ENCODE measurements at regions not wholly inside any gene's neighbourhood (a gene's known extent, or its start where the extent isn't known, plus 50 kb on each side); places are given as distances from the start of the nearest gene placed in this dataset.

DNA sequence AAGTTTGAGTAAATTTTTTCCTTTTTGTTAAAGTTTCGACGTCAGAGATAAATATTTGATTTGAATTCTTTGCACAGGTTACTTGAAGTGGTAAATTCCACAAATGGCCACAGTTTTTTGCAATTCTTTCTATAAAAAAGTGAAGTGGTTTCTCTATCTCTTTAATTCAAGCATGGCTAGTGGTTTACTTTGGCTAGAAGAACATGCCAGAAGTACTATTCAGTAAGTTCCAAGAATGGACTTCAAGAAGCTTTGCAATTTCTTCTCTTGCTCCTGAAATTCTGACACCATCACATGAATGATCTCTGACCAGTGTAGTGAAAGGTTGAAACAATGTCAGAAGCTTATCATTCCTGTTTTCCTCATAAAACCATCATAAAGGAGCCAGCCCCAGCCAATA, 55.7 kb upstream of the RNPC3 start:
- Histone ChIP-seq H4K20me1 (ENCODE audit: insufficient read depth, low read length, poor library complexity, severe bottlenecking) (no peaks in the 10 kb centered on the region), H3K36me3 (ENCODE audit: insufficient read depth, low read length) (no peaks in the 10 kb centered on the region), H3F3A (ENCODE audit: low read depth) (no peaks in the 10 kb centered on the region), H3K27me3 (ENCODE audit: insufficient read depth, low read length, poor library complexity, severe bottlenecking) (no peaks in the 10 kb centered on the region), H3K4me3 (ENCODE audit: low read length, poor library complexity, severe bottlenecking) (no peak overlapping the region), H3K9me3 (ENCODE audit: insufficient read depth, low read depth, low read length) (no peaks in the 10 kb centered on the region), H3K4me2 (ENCODE audit: low read depth, low read length, poor library complexity, severe bottlenecking) (no peak overlapping the region), H3K9me2 (replicated peaks; ENCODE audit: low read depth, low read length) (no peaks in the 10 kb centered on the region), H3K9ac (ENCODE audit: low read depth, low read length, poor library complexity, severe bottlenecking) (no peak overlapping the region), H3K4me1 (ENCODE audit: insufficient read depth, low read length, poor library complexity, severe bottlenecking) (no peaks in the 10 kb centered on the region), H2AFZ (ENCODE audit: low read length) (no peak overlapping the region), H3K79me2 (ENCODE audit: insufficient read depth, low read length) (no peaks in the 10 kb centered on the region)
- TF ChIP-seq, protein P1, sequence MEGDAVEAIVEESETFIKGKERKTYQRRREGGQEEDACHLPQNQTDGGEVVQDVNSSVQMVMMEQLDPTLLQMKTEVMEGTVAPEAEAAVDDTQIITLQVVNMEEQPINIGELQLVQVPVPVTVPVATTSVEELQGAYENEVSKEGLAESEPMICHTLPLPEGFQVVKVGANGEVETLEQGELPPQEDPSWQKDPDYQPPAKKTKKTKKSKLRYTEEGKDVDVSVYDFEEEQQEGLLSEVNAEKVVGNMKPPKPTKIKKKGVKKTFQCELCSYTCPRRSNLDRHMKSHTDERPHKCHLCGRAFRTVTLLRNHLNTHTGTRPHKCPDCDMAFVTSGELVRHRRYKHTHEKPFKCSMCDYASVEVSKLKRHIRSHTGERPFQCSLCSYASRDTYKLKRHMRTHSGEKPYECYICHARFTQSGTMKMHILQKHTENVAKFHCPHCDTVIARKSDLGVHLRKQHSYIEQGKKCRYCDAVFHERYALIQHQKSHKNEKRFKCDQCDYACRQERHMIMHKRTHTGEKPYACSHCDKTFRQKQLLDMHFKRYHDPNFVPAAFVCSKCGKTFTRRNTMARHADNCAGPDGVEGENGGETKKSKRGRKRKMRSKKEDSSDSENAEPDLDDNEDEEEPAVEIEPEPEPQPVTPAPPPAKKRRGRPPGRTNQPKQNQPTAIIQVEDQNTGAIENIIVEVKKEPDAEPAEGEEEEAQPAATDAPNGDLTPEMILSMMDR (conservative IDR thresholded peaks at IDR 0.05; ENCODE audit: low read length), result no peak
- no peak for TF ChIP-seq EZH2phosphoT487 (IDR thresholded peaks at IDR 0.05; ENCODE audit: borderline replicate concordance)

DNA sequence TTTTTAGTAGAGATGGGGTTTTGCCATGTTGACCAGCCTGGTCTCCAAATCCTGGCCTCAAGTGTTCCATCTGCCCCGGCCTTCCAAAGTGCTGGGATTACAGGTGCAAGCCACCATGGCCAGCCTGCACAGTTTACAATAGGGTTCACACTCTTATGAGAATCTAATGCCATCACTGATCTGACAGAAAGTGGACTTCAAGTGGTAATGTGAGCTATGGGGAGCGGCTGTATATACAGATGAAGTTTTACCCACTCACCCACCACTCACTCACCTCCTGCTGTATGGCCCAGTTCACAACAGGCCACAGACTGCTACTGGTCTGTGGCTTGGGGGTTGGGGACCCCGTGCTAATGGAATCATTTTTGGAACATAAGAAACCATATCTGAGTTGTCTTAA, 58.4 kb upstream of the RNPC3 start:
- no peak overlapping the region for H3K9ac ChIP-seq (ENCODE audit: low read depth, low read length, poor library complexity, severe bottlenecking)

DNA sequence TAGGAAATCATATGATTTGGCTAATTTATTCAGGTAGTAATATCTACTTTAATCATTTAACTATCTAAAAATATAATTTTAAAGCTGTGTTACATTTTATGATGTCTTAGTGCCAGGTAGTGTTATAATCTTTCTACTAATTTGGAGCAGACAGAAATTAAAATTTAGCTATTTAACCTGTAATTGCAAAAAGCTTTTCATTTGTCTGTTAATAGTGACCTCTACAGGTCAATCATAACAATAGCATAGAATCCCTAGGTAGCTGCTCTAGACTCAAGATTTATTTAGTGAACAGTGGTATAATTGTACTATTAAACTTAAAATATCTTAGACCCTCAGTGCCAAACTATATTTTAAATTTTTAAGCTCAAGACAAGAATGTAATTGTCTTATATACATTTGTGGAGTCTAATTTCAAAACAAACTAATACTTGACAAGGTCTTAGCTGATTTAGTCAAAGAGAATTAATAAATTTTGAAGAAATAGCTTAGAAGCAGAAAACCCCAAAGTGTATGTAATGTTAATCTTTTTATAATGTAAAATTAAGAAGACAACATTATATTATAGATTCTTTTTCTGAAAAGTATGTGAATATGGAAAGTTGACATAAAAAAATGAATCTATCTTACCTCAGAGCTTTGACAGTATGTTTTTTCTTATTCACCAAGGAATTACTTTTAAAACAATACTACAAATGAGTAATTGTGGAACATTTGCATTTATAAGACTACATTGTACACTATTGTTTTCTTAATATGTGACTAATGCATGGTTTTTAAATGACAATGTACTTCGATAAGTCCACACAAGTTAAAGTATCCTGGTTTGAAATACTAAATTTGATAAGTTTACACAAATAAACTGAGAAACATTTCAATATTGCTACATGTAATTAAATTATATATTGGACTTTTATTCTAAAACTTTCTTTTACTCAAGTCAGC, 64.1 kb upstream of the RNPC3 start:
- H3K4me1 ChIP-seq (ENCODE audit: insufficient read depth, low read length, poor library complexity, severe bottlenecking), result no peaks in the 10 kb centered on the region
- H3K9me3 ChIP-seq (ENCODE audit: insufficient read depth, low read depth, low read length), result no peaks in the 10 kb centered on the region
- no peak overlapping the region for H3K4me3 ChIP-seq (ENCODE audit: low read length, poor library complexity, severe bottlenecking)
- H3K36me3 ChIP-seq (ENCODE audit: insufficient read depth, low read length), result no peaks in the 10 kb centered on the region
- no peaks in the 10 kb centered on the region for H3K9me2 ChIP-seq (replicated peaks; ENCODE audit: low read depth, low read length)
- no peak overlapping the region for H3K9ac ChIP-seq (ENCODE audit: low read depth, low read length, poor library complexity, severe bottlenecking)
- no peaks in the 10 kb centered on the region for H3K27me3 ChIP-seq (ENCODE audit: insufficient read depth, low read length, poor library complexity, severe bottlenecking)
- no peak overlapping the region for H3K4me2 ChIP-seq (ENCODE audit: low read depth, low read length, poor library complexity, severe bottlenecking)
- no peaks in the 10 kb centered on the region for H3F3A ChIP-seq (ENCODE audit: low read depth)
- H2AFZ ChIP-seq (ENCODE audit: low read length), result no peak overlapping the region
- H4K20me1 ChIP-seq (ENCODE audit: insufficient read depth, low read length, poor library complexity, severe bottlenecking), result no peaks in the 10 kb centered on the region
- H3K79me2 ChIP-seq (ENCODE audit: insufficient read depth, low read length), result no peaks in the 10 kb centered on the region
- TF ChIP-seq, protein P1 (conservative IDR thresholded peaks at IDR 0.05; ENCODE audit: low read length), result peak; percentile 75
- no peak for TF ChIP-seq EZH2phosphoT487 (IDR thresholded peaks at IDR 0.05; ENCODE audit: borderline replicate concordance)

More for the DNA sequence above, 58.4 kb upstream of the RNPC3 start:
- H4K20me1 ChIP-seq (ENCODE audit: insufficient read depth, low read length, poor library complexity, severe bottlenecking), result no peaks in the 10 kb centered on the region
- no peaks in the 10 kb centered on the region for H3K4me1 ChIP-seq (ENCODE audit: insufficient read depth, low read length, poor library complexity, severe bottlenecking)
- H3K9me2 ChIP-seq (replicated peaks; ENCODE audit: low read depth, low read length), result no peaks in the 10 kb centered on the region
- H3K27me3 ChIP-seq (ENCODE audit: insufficient read depth, low read length, poor library complexity, severe bottlenecking), result no peaks in the 10 kb centered on the region
- H3F3A ChIP-seq (ENCODE audit: low read depth), result no peaks in the 10 kb centered on the region
- no peaks in the 10 kb centered on the region for H3K79me2 ChIP-seq (ENCODE audit: insufficient read depth, low read length)
- no peak overlapping the region for H3K4me2 ChIP-seq (ENCODE audit: low read depth, low read length, poor library complexity, severe bottlenecking)
- no peak for TF ChIP-seq EZH2phosphoT487 (IDR thresholded peaks at IDR 0.05; ENCODE audit: borderline replicate concordance)
- TF ChIP-seq, protein P1 (conservative IDR thresholded peaks at IDR 0.05; ENCODE audit: low read length), result no peak
- no peak overlapping the region for H2AFZ ChIP-seq (ENCODE audit: low read length)
- no peak overlapping the region for H3K4me3 ChIP-seq (ENCODE audit: low read length, poor library complexity, severe bottlenecking)
- H3K9me3 ChIP-seq (ENCODE audit: insufficient read depth, low read depth, low read length), result no peaks in the 10 kb centered on the region
- H3K36me3 ChIP-seq (ENCODE audit: insufficient read depth, low read length), result no peaks in the 10 kb centered on the region
